Immature natural killer cell (primary cell): ENCODE measurements at regions not wholly inside any gene's neighbourhood (a gene's known extent, or its start where the extent isn't known, plus 50 kb on each side); places are given as distances from the start of the nearest gene placed in this dataset.

ENCODE experiments used
- DNase-seq, 3 donors: peaks; one replicate each; pipeline ENCODE4 v3.0.0; 2022; ENCODE audit warnings: mixed read lengths in 1 of 3
- H3K27ac Mint-ChIP-seq, 6 donors: one replicate each; pipeline ENCODE4 v1.8.0; 2020; ENCODE audit warnings: mixed read lengths in 6 of 6, mild to moderate bottlenecking in 5 of 6, inconsistent platforms in 4 of 6, moderate library complexity in 3 of 6
- H3K27me3 Mint-ChIP-seq, 3 donors: one replicate each; pipeline ENCODE4 v1.8.0; 2020 to 2021; ENCODE audit warnings: low read depth in 3 of 3, mild to moderate bottlenecking in 3 of 3, mixed read lengths in 3 of 3, moderate library complexity in 3 of 3, inconsistent platforms in 1 of 3
- H3K36me3 Mint-ChIP-seq, 3 donors: one replicate each; pipeline ENCODE4 v1.8.0; 2020; ENCODE audit warnings: mixed read lengths in 3 of 3, inconsistent platforms in 2 of 3, mild to moderate bottlenecking in 2 of 3
- H3K4me1 Mint-ChIP-seq, 2 donors: one replicate each; pipeline ENCODE4 v1.8.0; 2020; ENCODE audit warnings: inconsistent platforms in 2 of 2, mild to moderate bottlenecking in 2 of 2, mixed read lengths in 2 of 2, moderate library complexity in 1 of 2
- H3K4me3 Mint-ChIP-seq, 5 donors: one replicate each; pipeline ENCODE4 v1.8.0; 2020; ENCODE audit warnings: mild to moderate bottlenecking in 5 of 5, mixed read lengths in 5 of 5, inconsistent platforms in 3 of 5, moderate library complexity in 3 of 5
- H3K9me3 Mint-ChIP-seq, 6 donors: one replicate each; pipeline ENCODE4 v1.8.0; 2020; ENCODE audit warnings: mild to moderate bottlenecking in 6 of 6, mixed read lengths in 6 of 6, inconsistent platforms in 4 of 6, moderate library complexity in 3 of 6

- no peaks in the 10 kb centered on the region for H3K9me3 Mint-ChIP-seq
- no peaks in the 10 kb centered on the region for H3K27me3 Mint-ChIP-seq
- H3K36me3 Mint-ChIP-seq = no peaks in the 10 kb centered on the region
- H3K27ac Mint-ChIP-seq = no peak overlapping the region
- no peak for DNase-seq
- no peaks in the 10 kb centered on the region for H3K4me1 Mint-ChIP-seq
- no peak overlapping the region for H3K4me3 Mint-ChIP-seq
These were observed 106.9 kb upstream of the PPFIA2 start for GRCh38 chr12:81866081-81866480.

- H3K4me3 Mint-ChIP-seq = no peak overlapping the region
- H3K27me3 Mint-ChIP-seq = no peaks in the 10 kb centered on the region
- no peak overlapping the region for H3K27ac Mint-ChIP-seq
- no peaks in the 10 kb centered on the region for H3K36me3 Mint-ChIP-seq
- no peaks in the 10 kb centered on the region for H3K9me3 Mint-ChIP-seq
- DNase-seq = no peak
- H3K4me1 Mint-ChIP-seq = no peaks in the 10 kb centered on the region
These were observed 104.3 kb upstream of the PPFIA2 start for GRCh38 chr12:81863406-81863805.

GRCh38 chr12:81859521-81859920, 100.4 kb upstream of the PPFIA2 start:
- peaks cover 0 to 2% (median 0%) of the 10 kb centered on the region in 6 donors for H3K9me3 Mint-ChIP-seq
- no peak for DNase-seq
- H3K4me1 Mint-ChIP-seq = no peaks in the 10 kb centered on the region
- H3K27me3 Mint-ChIP-seq = peaks cover 0 to 4% (median 3%) of the 10 kb centered on the region in 3 donors
- H3K4me3 Mint-ChIP-seq = no peak overlapping the region
- H3K27ac Mint-ChIP-seq = no peak overlapping the region
- H3K36me3 Mint-ChIP-seq = no peaks in the 10 kb centered on the region

- Mint-ChIP-seq H3K4me1 (no peaks in the 10 kb centered on the region), H3K4me3 (no peak overlapping the region), H3K27me3 (peaks cover 0 to 5% (median 0%) of the 10 kb centered on the region in 3 donors), H3K27ac (no peak overlapping the region), H3K9me3 (peaks cover 0 to 3% (median 0%) of the 10 kb centered on the region in 6 donors), H3K36me3 (no peaks in the 10 kb centered on the region)
- DNase-seq = no peak
These were observed 84.4 kb upstream of the PPFIA2 start for GRCh38 chr12:81843599-81843998.

GRCh38 chr12:81835783-81836182, 76.6 kb upstream of the PPFIA2 start:
- no peaks in the 10 kb centered on the region for H3K36me3 Mint-ChIP-seq
- no peak overlapping the region for H3K4me3 Mint-ChIP-seq
- no peak overlapping the region for H3K27ac Mint-ChIP-seq
- H3K27me3 Mint-ChIP-seq = no peaks in the 10 kb centered on the region
- no peaks in the 10 kb centered on the region for H3K4me1 Mint-ChIP-seq
- no peak for DNase-seq
- peaks cover 0 to 10% (median 0%) of the 10 kb centered on the region in 6 donors for H3K9me3 Mint-ChIP-seq

- DNase-seq = no peak
- Mint-ChIP-seq H3K4me1 (peaks cover 6 to 8% of the 10 kb centered on the region in 2 donors), H3K27me3 (peaks cover 0 to 3% (median 0%) of the 10 kb centered on the region in 3 donors), H3K4me3 (no peak overlapping the region), H3K27ac (no peak overlapping the region), H3K36me3 (no peaks in the 10 kb centered on the region), H3K9me3 (peaks cover 0 to 2% (median 0%) of the 10 kb centered on the region in 6 donors)
These were observed 61.0 kb upstream of the PPFIA2 start for GRCh38 chr12:81819991-81820633.

- H3K4me3 Mint-ChIP-seq = no peak overlapping the region
- H3K9me3 Mint-ChIP-seq = peaks cover 0 to 8% (median 2%) of the 10 kb centered on the region in 6 donors
- H3K4me1 Mint-ChIP-seq = peaks cover 8 to 11% of the 10 kb centered on the region in 2 donors
- H3K36me3 Mint-ChIP-seq = peaks cover 0 to 5% (median 4%) of the 10 kb centered on the region in 3 donors
- no peak for DNase-seq
- H3K27ac Mint-ChIP-seq = no peak overlapping the region
- peaks cover 5 to 8% (median 7%) of the 10 kb centered on the region in 3 donors for H3K27me3 Mint-ChIP-seq
These were observed 56.5 kb upstream of the PPFIA2 start for GRCh38 chr12:81815611-81816010.

- H3K36me3 Mint-ChIP-seq = peaks cover 0 to 5% (median 4%) of the 10 kb centered on the region in 3 donors
- H3K27me3 Mint-ChIP-seq = peaks cover 5 to 11% (median 7%) of the 10 kb centered on the region in 3 donors
- H3K9me3 Mint-ChIP-seq = peaks cover 0 to 6% (median 2%) of the 10 kb centered on the region in 6 donors
- peaks cover 16 to 18% of the 10 kb centered on the region in 2 donors for H3K4me1 Mint-ChIP-seq
- no peak for DNase-seq
- no peak overlapping the region for H3K4me3 Mint-ChIP-seq
- no peak overlapping the region for H3K27ac Mint-ChIP-seq
These were observed 52.6 kb upstream of the PPFIA2 start for GRCh38 chr12:81811778-81812125.

- H3K9me3 Mint-ChIP-seq = peaks cover 0 to 6% (median 2%) of the 10 kb centered on the region in 6 donors
- H3K27ac Mint-ChIP-seq = no peak overlapping the region
- H3K36me3 Mint-ChIP-seq = peaks cover 0 to 5% (median 4%) of the 10 kb centered on the region in 3 donors
These were observed 52.1 kb upstream of the PPFIA2 start for GRCh38 chr12:81811061-81811777.

GRCh38 chr12:81809829-81810595, 50.9 kb upstream of the PPFIA2 start:
- Mint-ChIP-seq H3K4me3 (no peak overlapping the region), H3K9me3 (peaks cover 0 to 6% (median 2%) of the 10 kb centered on the region in 6 donors), H3K27ac (no peak overlapping the region), H3K36me3 (peaks cover 0 to 5% (median 4%) of the 10 kb centered on the region in 3 donors), H3K27me3 (peaks cover 5 to 10% (median 7%) of the 10 kb centered on the region in 3 donors), H3K4me1 (peaks cover 8 to 12% of the 10 kb centered on the region in 2 donors)
- DNase-seq = no peak

More at GRCh38 chr12:81811061-81811777, 52.1 kb upstream of the PPFIA2 start:
- Mint-ChIP-seq H3K27me3 (peaks cover 5 to 11% (median 7%) of the 10 kb centered on the region in 3 donors), H3K4me3 (no peak overlapping the region), H3K4me1 (peaks cover 16 to 18% of the 10 kb centered on the region in 2 donors)
- no peak for DNase-seq

GRCh38 chr12:81809113-81809777, 50.1 kb upstream of the PPFIA2 start:
- Mint-ChIP-seq H3K27ac (no peak overlapping the region), H3K4me3 (no peak overlapping the region), H3K27me3 (peaks cover 5 to 12% (median 7%) of the 10 kb centered on the region in 3 donors), H3K9me3 (peaks cover 0 to 6% (median 2%) of the 10 kb centered on the region in 6 donors), H3K4me1 (peaks cover 8 to 12% of the 10 kb centered on the region in 2 donors), H3K36me3 (peaks cover 0 to 5% (median 4%) of the 10 kb centered on the region in 3 donors)
- no peak for DNase-seq
